ENCODE measurements at regions not wholly inside any gene's neighbourhood (a gene's known extent, or its start where the extent isn't known, plus 50 kb on each side); places are given as distances from the start of the nearest gene placed in this dataset.

DNA sequence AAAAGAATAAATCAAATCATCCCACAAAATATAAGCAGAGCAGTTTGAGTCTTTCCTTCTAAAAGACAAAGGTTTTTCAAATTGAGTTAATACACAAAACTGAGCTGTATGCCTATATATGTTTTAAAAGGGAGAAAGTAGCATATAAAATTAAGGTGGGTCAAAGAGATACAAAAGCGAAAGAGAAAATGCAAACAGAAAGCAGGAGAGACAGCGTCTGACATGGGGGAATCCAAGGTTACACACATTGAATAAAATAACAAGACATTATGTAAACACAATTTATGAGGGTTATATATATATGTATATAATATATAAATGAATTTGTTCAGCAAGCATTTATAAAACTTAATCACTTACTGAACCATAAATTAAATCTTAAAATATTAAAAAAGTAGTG is 276.1 kb upstream of the LCORL start:
- H2BK15ac ChIP-seq (ENCODE audit: low read depth, poor library complexity, severe bottlenecking): no peak overlapping the region
- H2AK5ac ChIP-seq (ENCODE audit: low read length, severe bottlenecking): no peak overlapping the region
- no peak overlapping the region for H3K4me3 ChIP-seq (ENCODE audit: insufficient read depth in 1 of 2, low read depth in 1 of 2, low read length in 2 of 2)
- no peak overlapping the region for H2BK5ac ChIP-seq (ENCODE audit: low read depth, low read length, poor library complexity, severe bottlenecking)
- H2BK12ac ChIP-seq (ENCODE audit: low read length in 2 of 2): no peak overlapping the region
- H3K36me3 ChIP-seq (ENCODE audit: control insufficient read depth in 1 of 2, insufficient read depth in 2 of 2, low read depth in 1 of 2, low read length in 2 of 2): no peaks in the 10 kb centered on the region
- no peaks in the 10 kb centered on the region for H3K79me1 ChIP-seq (replicated peaks; ENCODE audit: low read length, poor library complexity, severe bottlenecking)
- no peaks in the 10 kb centered on the region for H3K27me3 ChIP-seq (ENCODE audit: control insufficient read depth in 1 of 2, insufficient read depth in 1 of 2, low read length in 2 of 2)
- DNase-seq: no peak
- no peaks in the 10 kb centered on the region for H3K9me3 ChIP-seq (ENCODE audit: control insufficient read depth, low read length)
- WGBS: 71% methylated on average over 1 of the region's 2 CpGs
- no peak overlapping the region for H3K4ac ChIP-seq (ENCODE audit: low read depth in 1 of 2, low read length in 2 of 2)
- no peak overlapping the region for H2AFZ ChIP-seq (ENCODE audit: low read depth, low read length)
- H3K4me2 ChIP-seq (ENCODE audit: low read length, poor library complexity, severe bottlenecking): no peak overlapping the region
- no peak overlapping the region for H3K9ac ChIP-seq (ENCODE audit: low read length)
- no peak overlapping the region for H3K23ac ChIP-seq (ENCODE audit: low read length in 2 of 2)
- no peak overlapping the region for H3K27ac ChIP-seq (ENCODE audit: low read length, poor library complexity, severe bottlenecking)
- no peak overlapping the region for H2BK120ac ChIP-seq (ENCODE audit: low read depth, low read length)
- H3K18ac ChIP-seq (ENCODE audit: low read depth in 1 of 2, low read length in 2 of 2): no peak overlapping the region
- H3K14ac ChIP-seq (ENCODE audit: low read length in 2 of 2): no peak overlapping the region
- H3K4me1 ChIP-seq (ENCODE audit: control insufficient read depth, insufficient read depth, low read depth, low read length): no peaks in the 10 kb centered on the region
- H4K91ac ChIP-seq (ENCODE audit: low read length): no peak overlapping the region
- no peak overlapping the region for H4K8ac ChIP-seq (ENCODE audit: low read length)

DNA sequence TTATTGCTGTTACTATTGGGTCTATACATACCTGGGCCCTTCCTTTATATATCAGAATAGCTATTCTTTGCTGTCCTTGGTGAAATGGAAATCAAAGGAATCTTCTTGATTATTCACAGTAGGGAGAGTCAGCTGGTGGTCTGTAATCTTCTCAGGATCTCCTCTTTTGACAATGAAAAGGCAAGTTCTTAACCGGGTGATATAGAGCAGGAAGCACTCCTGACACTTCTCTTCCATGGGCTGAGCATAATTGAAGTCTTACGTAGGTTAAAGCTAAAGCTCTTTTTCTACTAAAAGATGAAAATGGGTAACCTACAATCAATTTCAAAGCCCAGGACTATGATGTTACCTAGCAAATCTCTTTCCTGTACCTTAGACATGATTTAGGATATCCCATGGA is 274.9 kb upstream of the LCORL start:
- H4K91ac ChIP-seq (ENCODE audit: low read length): no peak overlapping the region
- H3K14ac ChIP-seq (ENCODE audit: low read length in 2 of 2): no peak overlapping the region
- H3K36me3 ChIP-seq (ENCODE audit: control insufficient read depth in 1 of 2, insufficient read depth in 2 of 2, low read depth in 1 of 2, low read length in 2 of 2): no peaks in the 10 kb centered on the region
- no peaks in the 10 kb centered on the region for H3K27me3 ChIP-seq (ENCODE audit: control insufficient read depth in 1 of 2, insufficient read depth in 1 of 2, low read length in 2 of 2)
- H3K4me1 ChIP-seq (ENCODE audit: control insufficient read depth, insufficient read depth, low read depth, low read length): no peaks in the 10 kb centered on the region
- no peak overlapping the region for H3K18ac ChIP-seq (ENCODE audit: low read depth in 1 of 2, low read length in 2 of 2)
- no peak overlapping the region for H2BK15ac ChIP-seq (ENCODE audit: low read depth, poor library complexity, severe bottlenecking)
- no peaks in the 10 kb centered on the region for H3K79me1 ChIP-seq (replicated peaks; ENCODE audit: low read length, poor library complexity, severe bottlenecking)
- no peak overlapping the region for H3K27ac ChIP-seq (ENCODE audit: low read length, poor library complexity, severe bottlenecking)
- no peak overlapping the region for H3K9ac ChIP-seq (ENCODE audit: low read length)
- H2BK12ac ChIP-seq (ENCODE audit: low read length in 2 of 2): no peak overlapping the region
- WGBS: no CpG with 5 or more reads among the region's 2 CpGs
- no peak overlapping the region for H2BK120ac ChIP-seq (ENCODE audit: low read depth, low read length)
- H2AK5ac ChIP-seq (ENCODE audit: low read length, severe bottlenecking): no peak overlapping the region
- H2AFZ ChIP-seq (ENCODE audit: low read depth, low read length): no peak overlapping the region
- no peak for DNase-seq
- no peak overlapping the region for H3K4me2 ChIP-seq (ENCODE audit: low read length, poor library complexity, severe bottlenecking)
- H3K23ac ChIP-seq (ENCODE audit: low read length in 2 of 2): no peak overlapping the region
- H2BK5ac ChIP-seq (ENCODE audit: low read depth, low read length, poor library complexity, severe bottlenecking): no peak overlapping the region
- no peak overlapping the region for H4K8ac ChIP-seq (ENCODE audit: low read length)
- no peak overlapping the region for H3K4me3 ChIP-seq (ENCODE audit: insufficient read depth in 1 of 2, low read depth in 1 of 2, low read length in 2 of 2)
- no peaks in the 10 kb centered on the region for H3K9me3 ChIP-seq (ENCODE audit: control insufficient read depth, low read length)
- H3K4ac ChIP-seq (ENCODE audit: low read depth in 1 of 2, low read length in 2 of 2): no peak overlapping the region

DNA sequence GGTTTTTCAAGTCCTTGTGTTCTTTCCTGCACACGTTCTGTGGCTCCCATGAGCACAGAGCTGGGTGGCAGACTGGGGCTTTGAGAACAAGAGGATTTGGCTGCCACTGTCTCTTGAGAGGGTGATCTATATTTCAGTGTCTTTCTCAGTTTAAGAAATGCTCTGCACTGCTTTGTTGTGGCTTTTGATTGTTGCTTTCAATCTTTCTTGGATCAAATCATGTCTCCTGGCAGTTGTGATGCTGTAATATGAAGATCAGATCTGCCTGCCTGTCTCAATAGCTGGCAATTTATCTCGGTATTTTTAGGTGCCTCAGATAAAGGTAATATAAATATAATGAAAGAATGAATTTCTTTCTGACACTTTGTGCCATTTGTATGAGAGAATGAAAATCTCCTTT is 273.3 kb upstream of the LCORL start:
- Histone ChIP-seq H3K4me1 (ENCODE audit: control insufficient read depth, insufficient read depth, low read depth, low read length) (no peaks in the 10 kb centered on the region), H4K8ac (ENCODE audit: low read length) (no peak overlapping the region), H2BK5ac (ENCODE audit: low read depth, low read length, poor library complexity, severe bottlenecking) (no peak overlapping the region), H2BK120ac (ENCODE audit: low read depth, low read length) (no peak overlapping the region), H3K18ac (ENCODE audit: low read depth in 1 of 2, low read length in 2 of 2) (no peak overlapping the region), H2AFZ (ENCODE audit: low read depth, low read length) (no peak overlapping the region), H2AK5ac (ENCODE audit: low read length, severe bottlenecking) (no peak overlapping the region), H3K4me3 (ENCODE audit: insufficient read depth in 1 of 2, low read depth in 1 of 2, low read length in 2 of 2) (no peak overlapping the region), H3K4ac (ENCODE audit: low read depth in 1 of 2, low read length in 2 of 2) (no peak overlapping the region), H3K27me3 (ENCODE audit: control insufficient read depth in 1 of 2, insufficient read depth in 1 of 2, low read length in 2 of 2) (no peaks in the 10 kb centered on the region), H3K27ac (ENCODE audit: low read length, poor library complexity, severe bottlenecking) (no peak overlapping the region), H3K36me3 (ENCODE audit: control insufficient read depth in 1 of 2, insufficient read depth in 2 of 2, low read depth in 1 of 2, low read length in 2 of 2) (no peaks in the 10 kb centered on the region), H3K23ac (ENCODE audit: low read length in 2 of 2) (no peak overlapping the region), H4K91ac (ENCODE audit: low read length) (no peak overlapping the region), H3K14ac (ENCODE audit: low read length in 2 of 2) (no peak overlapping the region), H3K79me1 (replicated peaks; ENCODE audit: low read length, poor library complexity, severe bottlenecking) (no peaks in the 10 kb centered on the region), H3K4me2 (ENCODE audit: low read length, poor library complexity, severe bottlenecking) (no peak overlapping the region), H3K9ac (ENCODE audit: low read length) (no peak overlapping the region), H3K9me3 (ENCODE audit: control insufficient read depth, low read length) (no peaks in the 10 kb centered on the region), H2BK15ac (ENCODE audit: low read depth, poor library complexity, severe bottlenecking) (no peak overlapping the region), H2BK12ac (ENCODE audit: low read length in 2 of 2) (no peak overlapping the region)
- DNase-seq: no peak
- 70% methylated on average over 2 of the region's 2 CpGs for WGBS

DNA sequence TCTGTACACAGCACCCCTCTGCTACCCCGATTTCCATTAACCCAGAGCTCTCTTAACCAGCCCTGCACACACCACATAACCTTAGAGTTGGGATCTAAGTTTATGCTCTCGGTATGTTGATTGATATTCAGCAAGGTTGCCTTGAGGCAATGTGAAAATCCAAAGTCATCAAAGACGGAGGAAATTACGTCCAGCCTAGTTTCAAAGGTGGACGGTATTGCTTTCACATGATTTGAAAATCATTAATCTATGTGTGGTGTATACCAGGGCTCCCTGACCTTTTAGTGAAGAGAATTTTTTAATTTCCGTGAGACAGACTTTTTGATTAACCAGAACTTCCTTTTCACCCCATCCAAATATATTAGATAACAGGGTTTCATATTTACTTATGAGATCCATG is 272.5 kb upstream of the LCORL start:
- no peak overlapping the region for H3K4me3 ChIP-seq (ENCODE audit: insufficient read depth in 1 of 2, low read depth in 1 of 2, low read length in 2 of 2)
- no peak overlapping the region for H3K27ac ChIP-seq (ENCODE audit: low read length, poor library complexity, severe bottlenecking)
- H3K79me1 ChIP-seq (replicated peaks; ENCODE audit: low read length, poor library complexity, severe bottlenecking): no peaks in the 10 kb centered on the region
- H3K9ac ChIP-seq (ENCODE audit: low read length): no peak overlapping the region
- 81% methylated on average over 4 of the region's 6 CpGs for WGBS
- H3K9me3 ChIP-seq (ENCODE audit: control insufficient read depth, low read length): no peaks in the 10 kb centered on the region
- H3K4me1 ChIP-seq (ENCODE audit: control insufficient read depth, insufficient read depth, low read depth, low read length): no peaks in the 10 kb centered on the region
- no peak overlapping the region for H2BK120ac ChIP-seq (ENCODE audit: low read depth, low read length)
- no peak overlapping the region for H4K8ac ChIP-seq (ENCODE audit: low read length)
- no peak overlapping the region for H3K4me2 ChIP-seq (ENCODE audit: low read length, poor library complexity, severe bottlenecking)
- no peaks in the 10 kb centered on the region for H3K36me3 ChIP-seq (ENCODE audit: control insufficient read depth in 1 of 2, insufficient read depth in 2 of 2, low read depth in 1 of 2, low read length in 2 of 2)
- no peak for DNase-seq
- no peak overlapping the region for H2AK5ac ChIP-seq (ENCODE audit: low read length, severe bottlenecking)
- H4K91ac ChIP-seq (ENCODE audit: low read length): no peak overlapping the region
- no peak overlapping the region for H2BK12ac ChIP-seq (ENCODE audit: low read length in 2 of 2)
- H3K18ac ChIP-seq (ENCODE audit: low read depth in 1 of 2, low read length in 2 of 2): no peak overlapping the region
- no peak overlapping the region for H2AFZ ChIP-seq (ENCODE audit: low read depth, low read length)
- H2BK5ac ChIP-seq (ENCODE audit: low read depth, low read length, poor library complexity, severe bottlenecking): no peak overlapping the region
- no peak overlapping the region for H3K14ac ChIP-seq (ENCODE audit: low read length in 2 of 2)
- H3K27me3 ChIP-seq (ENCODE audit: control insufficient read depth in 1 of 2, insufficient read depth in 1 of 2, low read length in 2 of 2): no peaks in the 10 kb centered on the region
- H2BK15ac ChIP-seq (ENCODE audit: low read depth, poor library complexity, severe bottlenecking): no peak overlapping the region
- no peak overlapping the region for H3K23ac ChIP-seq (ENCODE audit: low read length in 2 of 2)
- H3K4ac ChIP-seq (ENCODE audit: low read depth in 1 of 2, low read length in 2 of 2): no peak overlapping the region

Measured in mesenchymal stem cell (in vitro differentiated cells and primary cell).